CD4-positive, CD25-positive, alpha-beta regulatory T cell (primary cell): ENCODE measurements at regions not wholly inside any gene's neighbourhood (a gene's known extent, or its start where the extent isn't known, plus 50 kb on each side); places are given as distances from the start of the nearest gene placed in this dataset.

Experiments
- ATAC-seq, 2 donors: fragments of 150-1000 bp; cut with Tn5 transposase; one replicate each; pipeline ENCODE4 v1.10.0; 2021; ENCODE audit warnings: low read depth in 2 of 2, moderate number of reproducible peaks in 2 of 2, moderate library complexity in 1 of 2
- DNase-seq, 3 donors: peaks; one replicate each; pipeline versions ENCODE4 v3.0.0 to v3.0.0-alpha.2; 2012 to 2022; ENCODE audit warnings: mixed read lengths in 1 of 3
- H3K27ac ChIP-seq: one replicate; pipeline ENCODE4 v1.7.0; 2013; ENCODE audit warnings: mild to moderate bottlenecking, low read length; ENCODE audit not compliant: insufficient read depth, poor library complexity, severe bottlenecking
- H3K27me3 ChIP-seq: one replicate; pipeline ENCODE4 v1.7.0; 2013; ENCODE audit warnings: low read length; ENCODE audit not compliant: control insufficient read depth, insufficient read depth
- H3K36me3 ChIP-seq: one replicate; pipeline ENCODE4 v1.7.0; 2013; ENCODE audit warnings: mild to moderate bottlenecking, low read length, moderate library complexity; ENCODE audit not compliant: control insufficient read depth, insufficient read depth
- H3K4me1 ChIP-seq: 2 replicates; pipeline ENCODE4 v1.7.0; 2013; ENCODE audit warnings: mild to moderate bottlenecking, low read length; ENCODE audit not compliant: insufficient read depth, control insufficient read depth, poor library complexity, severe bottlenecking
- H3K4me3 ChIP-seq: one replicate; pipeline ENCODE4 v1.7.0; 2013; ENCODE audit warnings: low read depth, mild to moderate bottlenecking, low read length, moderate library complexity
- H3K9me3 ChIP-seq, 2 experiments: 1 replicate in 1 of 2; 2 replicates in 1 of 2; pipeline ENCODE4 v1.7.0; 2013; ENCODE audit warnings: low read length in 2 of 2, mild to moderate bottlenecking in 1 of 2, moderate library complexity in 1 of 2; ENCODE audit not compliant: control insufficient read depth in 2 of 2
- H3K27ac Mint-ChIP-seq, 3 donors: one replicate each; pipeline ENCODE4 v1.8.0; 2020 to 2022; ENCODE audit warnings: mild to moderate bottlenecking in 3 of 3, mixed read lengths in 3 of 3, moderate library complexity in 2 of 3
- H3K27me3 Mint-ChIP-seq: one replicate; pipeline ENCODE4 v1.8.0; 2022; ENCODE audit warnings: mild to moderate bottlenecking, mixed read lengths
- H3K36me3 Mint-ChIP-seq: one replicate; pipeline ENCODE4 v1.8.0; 2020; ENCODE audit warnings: mixed read lengths
- H3K4me1 Mint-ChIP-seq, 4 donors: one replicate each; pipeline ENCODE4 v1.8.0; 2020 to 2022; ENCODE audit warnings: mixed read lengths in 4 of 4, mild to moderate bottlenecking in 1 of 4
- H3K4me3 Mint-ChIP-seq, 4 donors: one replicate each; pipeline ENCODE4 v1.8.0; 2020 to 2022; ENCODE audit warnings: mild to moderate bottlenecking in 4 of 4, mixed read lengths in 4 of 4, moderate library complexity in 3 of 4
- H3K9me3 Mint-ChIP-seq, 7 donors: one replicate each; pipeline ENCODE4 v1.8.0; 2020 to 2022; ENCODE audit warnings: mixed read lengths in 7 of 7, mild to moderate bottlenecking in 3 of 7, moderate library complexity in 2 of 7

GRCh38 chr20:47406849-47407682 is 50.6 kb upstream of the ZMYND8 start:
- no peak for DNase-seq
- Mint-ChIP-seq H3K27ac (no peak overlapping the region), H3K4me3 (no peak overlapping the region), H3K9me3 (peaks cover 0 to 2% (median 0%) of the 10 kb centered on the region in 7 donors), H3K36me3 (no peaks in the 10 kb centered on the region), H3K4me1 (peaks cover 0 to 9% (median 1%) of the 10 kb centered on the region in 4 donors), H3K27me3 (peaks cover 5% of the 10 kb centered on the region)
- no peaks in the 10 kb centered on the region for H3K4me1 ChIP-seq
- ATAC-seq: no peak
- no peak overlapping the region for H3K27ac ChIP-seq
- no peaks in the 10 kb centered on the region for H3K27me3 ChIP-seq
- no peaks in the 10 kb centered on the region for H3K36me3 ChIP-seq
- no peaks in the 10 kb centered on the region for H3K9me3 ChIP-seq
- H3K4me3 ChIP-seq: no peak overlapping the region

DNA sequence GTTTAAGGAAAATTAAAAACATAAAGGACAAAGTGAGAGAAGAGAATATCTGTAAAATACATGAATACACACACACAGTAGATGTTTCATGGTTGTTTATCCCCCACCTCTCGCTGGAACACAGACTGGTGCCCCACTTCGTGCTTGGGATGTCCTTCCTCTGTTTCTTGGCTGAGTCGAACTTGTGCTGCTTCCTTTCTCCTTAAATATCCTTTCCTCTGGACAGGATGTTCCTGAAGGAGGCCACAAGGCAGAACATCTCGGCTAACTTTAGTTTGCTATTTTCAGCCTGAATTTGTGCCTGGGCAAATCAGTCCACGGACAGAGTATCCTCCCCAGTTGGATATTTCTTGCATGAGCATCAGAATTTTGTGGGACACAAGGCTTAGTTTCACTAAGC is 54.7 kb upstream of the ZMYND8 start:
- Histone ChIP-seq H3K9me3 (no peaks in the 10 kb centered on the region), H3K27me3 (no peaks in the 10 kb centered on the region), H3K4me1 (peaks cover 26% of the 10 kb centered on the region), H3K36me3 (no peaks in the 10 kb centered on the region), H3K4me3 (no peak overlapping the region), H3K27ac (no peak overlapping the region)
- no peaks in the 10 kb centered on the region for H3K36me3 Mint-ChIP-seq
- DNase-seq (no peak), ATAC-seq (no peak)
- no peaks in the 10 kb centered on the region for H3K27me3 Mint-ChIP-seq
- H3K9me3 Mint-ChIP-seq: peaks cover 0 to 2% (median 0%) of the 10 kb centered on the region in 7 donors
- H3K4me3 Mint-ChIP-seq: no peak overlapping the region
- H3K27ac Mint-ChIP-seq: peak overlapping the region in 1 of 3 donors; percentile 92
- H3K4me1 Mint-ChIP-seq: peaks cover 8 to 41% (median 19%) of the 10 kb centered on the region in 4 donors

DNA sequence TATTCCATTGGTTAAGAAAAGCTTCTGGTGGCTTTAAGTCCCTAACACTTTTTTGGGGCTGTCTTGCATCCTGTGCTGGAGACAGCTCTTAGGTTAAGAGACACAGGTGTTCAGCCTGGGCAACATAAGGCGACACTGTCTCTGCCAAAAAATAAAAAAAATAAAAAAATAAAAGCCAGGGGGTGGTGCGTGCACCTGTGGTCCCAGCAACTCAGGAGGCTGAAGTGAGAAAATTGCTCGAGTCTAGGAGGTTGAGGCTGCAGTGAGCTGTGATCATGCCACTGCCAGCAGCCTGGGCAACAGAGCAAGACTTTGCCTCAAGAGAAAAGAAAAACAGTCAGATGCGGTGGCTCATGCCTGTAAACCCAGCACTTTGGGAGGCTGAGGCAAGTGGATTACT is 55.6 kb upstream of the ZMYND8 start:
- no peaks in the 10 kb centered on the region for H3K36me3 Mint-ChIP-seq
- H3K4me3 ChIP-seq: no peak overlapping the region
- H3K4me3 Mint-ChIP-seq: no peak overlapping the region
- H3K4me1 Mint-ChIP-seq: peaks cover 8 to 50% (median 24%) of the 10 kb centered on the region in 4 donors
- ATAC-seq (no peak), DNase-seq (no peak)
- peaks cover 0 to 2% (median 0%) of the 10 kb centered on the region in 7 donors for H3K9me3 Mint-ChIP-seq
- no peaks in the 10 kb centered on the region for H3K9me3 ChIP-seq
- H3K27ac ChIP-seq: peak overlapping the region; percentile 1
- H3K27ac Mint-ChIP-seq: peak overlapping the region in 2 of 3 donors; percentile 85 to 91
- H3K27me3 ChIP-seq: no peaks in the 10 kb centered on the region
- H3K27me3 Mint-ChIP-seq: no peaks in the 10 kb centered on the region
- H3K36me3 ChIP-seq: no peaks in the 10 kb centered on the region
- H3K4me1 ChIP-seq: peaks cover 31% of the 10 kb centered on the region

DNA sequence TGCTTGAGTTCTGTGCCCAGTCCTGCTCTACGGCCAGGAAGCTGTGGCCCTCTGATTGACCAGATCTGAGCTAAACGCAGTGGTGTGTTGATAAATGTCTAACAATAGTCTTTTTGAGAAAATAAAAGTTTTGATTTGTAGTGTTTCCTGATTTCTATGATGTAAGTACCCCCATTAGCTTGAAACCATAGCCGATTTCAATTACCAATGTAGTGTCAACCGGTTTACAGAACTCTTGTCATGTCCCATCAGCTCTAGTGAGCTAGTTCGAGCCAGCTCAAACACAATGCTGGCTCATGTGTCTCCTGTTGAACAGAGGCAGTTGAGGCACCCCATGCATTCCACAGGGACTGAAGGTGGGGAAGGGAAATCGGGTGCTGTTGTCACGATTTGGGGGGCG is 56.7 kb upstream of the ZMYND8 start:
- H3K36me3 ChIP-seq: no peaks in the 10 kb centered on the region
- no peaks in the 10 kb centered on the region for H3K27me3 Mint-ChIP-seq
- ATAC-seq (no peak), DNase-seq (no peak)
- no peaks in the 10 kb centered on the region for H3K9me3 ChIP-seq
- no peaks in the 10 kb centered on the region for H3K36me3 Mint-ChIP-seq
- H3K4me3 Mint-ChIP-seq: peak overlapping the region in 1 of 4 donors; percentile 16
- H3K9me3 Mint-ChIP-seq: peaks cover 0 to 2% (median 0%) of the 10 kb centered on the region in 7 donors
- peak overlapping the region; percentile 37 for H3K4me3 ChIP-seq
- peaks cover 31% of the 10 kb centered on the region for H3K4me1 ChIP-seq
- H3K4me1 Mint-ChIP-seq: peaks cover 8 to 60% (median 29%) of the 10 kb centered on the region in 4 donors
- no peaks in the 10 kb centered on the region for H3K27me3 ChIP-seq
- H3K27ac Mint-ChIP-seq: peak overlapping the region; percentile 85 to 93 (median 91)
- no peak overlapping the region for H3K27ac ChIP-seq

- H3K27ac ChIP-seq: no peak overlapping the region
- peaks cover 8 to 53% (median 29%) of the 10 kb centered on the region in 4 donors for H3K4me1 Mint-ChIP-seq
- H3K36me3 ChIP-seq: no peaks in the 10 kb centered on the region
- no peaks in the 10 kb centered on the region for H3K9me3 Mint-ChIP-seq
- H3K4me3 Mint-ChIP-seq: peak overlapping the region in 3 of 4 donors; percentile 28 to 44 (median 38)
- H3K4me1 ChIP-seq: peaks cover 31% of the 10 kb centered on the region
- peak overlapping the region; percentile 82 to 91 (median 89) for H3K27ac Mint-ChIP-seq
- no peaks in the 10 kb centered on the region for H3K27me3 ChIP-seq
- H3K36me3 Mint-ChIP-seq: no peaks in the 10 kb centered on the region
- no peaks in the 10 kb centered on the region for H3K27me3 Mint-ChIP-seq
- DNase-seq (no peak), ATAC-seq (no peak)
- H3K4me3 ChIP-seq: no peak overlapping the region
- H3K9me3 ChIP-seq: no peaks in the 10 kb centered on the region
Observed at GRCh38 chr20:47417245-47418068, 61.0 kb upstream of the ZMYND8 start.

DNA sequence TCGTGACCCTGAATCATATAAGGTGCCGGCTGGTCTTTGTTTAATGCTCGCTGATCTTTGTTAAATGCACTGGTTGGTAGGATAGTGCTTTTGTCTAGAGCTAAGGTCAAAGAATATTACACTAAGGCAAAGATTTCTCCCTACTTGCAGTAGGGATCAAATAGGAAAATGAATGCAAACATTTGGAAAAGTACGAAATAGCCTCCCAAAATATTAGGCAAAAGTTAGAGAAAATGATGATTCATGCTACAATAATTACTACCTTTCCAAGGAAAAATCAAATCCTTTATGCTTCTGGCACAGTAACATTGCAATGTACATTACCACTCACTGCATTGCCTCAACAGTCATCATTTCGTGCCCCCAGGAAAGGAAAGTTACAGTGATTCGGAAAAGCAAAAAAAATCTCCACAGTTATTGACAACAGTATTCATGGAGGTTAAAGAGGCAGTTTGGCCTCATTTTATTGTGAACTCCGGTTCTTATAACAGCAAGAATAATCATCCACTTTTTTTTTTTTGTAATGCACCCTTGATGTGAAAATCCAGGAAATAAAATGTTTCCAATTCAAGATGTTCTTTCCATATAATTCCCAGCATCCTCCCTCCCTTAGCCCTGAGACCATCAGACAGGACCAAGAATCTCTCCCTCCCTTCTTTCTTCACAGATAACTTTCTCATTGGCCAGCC is 61.7 kb upstream of the ZMYND8 start:
- Mint-ChIP-seq H3K4me1 (peaks cover 8 to 46% (median 23%) of the 10 kb centered on the region in 4 donors), H3K27ac (peak overlapping the region in 2 of 3 donors; percentile 51 to 82), H3K4me3 (peak overlapping the region in 1 of 4 donors; percentile 40), H3K36me3 (no peaks in the 10 kb centered on the region), H3K9me3 (no peaks in the 10 kb centered on the region), H3K27me3 (no peaks in the 10 kb centered on the region)
- no peak for DNase-seq
- Histone ChIP-seq H3K4me3 (no peak overlapping the region), H3K9me3 (no peaks in the 10 kb centered on the region), H3K27ac (no peak overlapping the region), H3K36me3 (no peaks in the 10 kb centered on the region), H3K4me1 (peaks cover 27% of the 10 kb centered on the region), H3K27me3 (no peaks in the 10 kb centered on the region)
- ATAC-seq: no peak

- Histone ChIP-seq H3K4me1 (peaks cover 16% of the 10 kb centered on the region), H3K27me3 (no peaks in the 10 kb centered on the region), H3K4me3 (no peak overlapping the region), H3K36me3 (no peaks in the 10 kb centered on the region), H3K27ac (no peak overlapping the region), H3K9me3 (no peaks in the 10 kb centered on the region)
- no peak for ATAC-seq
- Mint-ChIP-seq H3K4me3 (no peak overlapping the region), H3K27me3 (no peaks in the 10 kb centered on the region), H3K9me3 (no peaks in the 10 kb centered on the region), H3K36me3 (no peaks in the 10 kb centered on the region), H3K4me1 (peaks cover 6 to 34% (median 18%) of the 10 kb centered on the region in 4 donors), H3K27ac (peak overlapping the region in 1 of 3 donors; percentile 86)
- DNase-seq: no peak
Observed at GRCh38 chr20:47419953-47420514, 63.5 kb upstream of the ZMYND8 start.
